PFSK-1 (cell line): ENCODE measurements at regions not wholly inside any gene's neighbourhood (a gene's known extent, or its start where the extent isn't known, plus 50 kb on each side); places are given as distances from the start of the nearest gene placed in this dataset.

Source experiments
- FOXP2 ChIP-seq: optimal IDR thresholded peaks from 2 replicates; pipeline ENCODE3; 2011; ENCODE audit warnings: borderline replicate concordance, control low read depth, inconsistent platforms; ENCODE audit not compliant: insufficient read depth; ENCODE audit errors: extremely low read length, extremely low read depth
- POLR2AphosphoS5 ChIP-seq: IDR thresholded peaks from 2 replicates; pipeline ENCODE4 v1.6.1; 2012; ENCODE audit warnings: low read depth, mild to moderate bottlenecking, control low read depth, low read length, moderate library complexity
- SIN3A ChIP-seq: IDR thresholded peaks from 2 replicates; pipeline ENCODE4 v1.6.1; 2012; ENCODE audit warnings: mild to moderate bottlenecking, low read length, moderate library complexity, borderline replicate concordance; ENCODE audit not compliant: insufficient read depth
- TAF1 ChIP-seq: IDR thresholded peaks from 2 replicates; pipeline ENCODE4 v1.6.1; 2012; ENCODE audit warnings: low read length, control low read depth, borderline replicate concordance; ENCODE audit not compliant: insufficient read depth
- TF ChIP-seq, protein P1 (sequence below), 2 experiments: IDR thresholded peaks; 2 replicates each; pipeline versions ENCODE4 v1.6.1 to v1.8.0; 2011 to 2012; ENCODE audit warnings: low read depth in 2 of 2, low read length in 2 of 2, control low read depth in 1 of 2, inconsistent platforms in 1 of 2, mild to moderate bottlenecking in 1 of 2, moderate library complexity in 1 of 2; ENCODE audit not compliant: insufficient read depth in 1 of 2

DNA sequence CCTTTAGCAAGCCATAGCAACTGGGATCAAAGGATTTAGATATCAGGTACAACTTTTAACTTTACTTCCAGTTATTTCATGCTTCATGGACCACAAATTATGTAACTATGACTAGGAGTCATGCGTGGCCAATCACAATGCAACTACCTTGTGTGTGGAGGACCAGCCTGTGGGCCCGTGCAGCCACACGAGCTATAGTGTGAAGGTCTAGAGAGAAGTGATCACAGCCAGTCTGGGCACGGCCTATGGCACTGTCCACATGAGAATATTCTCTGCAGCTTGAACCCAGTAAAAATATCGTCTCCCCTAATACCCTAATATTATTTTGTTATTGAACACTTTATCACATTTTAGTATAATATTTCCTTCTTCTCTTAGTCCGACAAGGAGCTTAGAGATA is 464.9 kb upstream of the MIR17HG start:
- TF ChIP-seq TAF1 (no peak), POLR2AphosphoS5 (no peak), FOXP2 (no peak), SIN3A (no peak)
- TF ChIP-seq, protein P1, sequence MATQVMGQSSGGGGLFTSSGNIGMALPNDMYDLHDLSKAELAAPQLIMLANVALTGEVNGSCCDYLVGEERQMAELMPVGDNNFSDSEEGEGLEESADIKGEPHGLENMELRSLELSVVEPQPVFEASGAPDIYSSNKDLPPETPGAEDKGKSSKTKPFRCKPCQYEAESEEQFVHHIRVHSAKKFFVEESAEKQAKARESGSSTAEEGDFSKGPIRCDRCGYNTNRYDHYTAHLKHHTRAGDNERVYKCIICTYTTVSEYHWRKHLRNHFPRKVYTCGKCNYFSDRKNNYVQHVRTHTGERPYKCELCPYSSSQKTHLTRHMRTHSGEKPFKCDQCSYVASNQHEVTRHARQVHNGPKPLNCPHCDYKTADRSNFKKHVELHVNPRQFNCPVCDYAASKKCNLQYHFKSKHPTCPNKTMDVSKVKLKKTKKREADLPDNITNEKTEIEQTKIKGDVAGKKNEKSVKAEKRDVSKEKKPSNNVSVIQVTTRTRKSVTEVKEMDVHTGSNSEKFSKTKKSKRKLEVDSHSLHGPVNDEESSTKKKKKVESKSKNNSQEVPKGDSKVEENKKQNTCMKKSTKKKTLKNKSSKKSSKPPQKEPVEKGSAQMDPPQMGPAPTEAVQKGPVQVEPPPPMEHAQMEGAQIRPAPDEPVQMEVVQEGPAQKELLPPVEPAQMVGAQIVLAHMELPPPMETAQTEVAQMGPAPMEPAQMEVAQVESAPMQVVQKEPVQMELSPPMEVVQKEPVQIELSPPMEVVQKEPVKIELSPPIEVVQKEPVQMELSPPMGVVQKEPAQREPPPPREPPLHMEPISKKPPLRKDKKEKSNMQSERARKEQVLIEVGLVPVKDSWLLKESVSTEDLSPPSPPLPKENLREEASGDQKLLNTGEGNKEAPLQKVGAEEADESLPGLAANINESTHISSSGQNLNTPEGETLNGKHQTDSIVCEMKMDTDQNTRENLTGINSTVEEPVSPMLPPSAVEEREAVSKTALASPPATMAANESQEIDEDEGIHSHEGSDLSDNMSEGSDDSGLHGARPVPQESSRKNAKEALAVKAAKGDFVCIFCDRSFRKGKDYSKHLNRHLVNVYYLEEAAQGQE (IDR thresholded peaks at IDR 0.05; ENCODE audit: insufficient read depth in 1 of 2, low read depth in 2 of 2, low read length in 2 of 2) = no peak
